ENCODE measurements at regions not wholly inside any gene's neighbourhood (a gene's known extent, or its start where the extent isn't known, plus 50 kb on each side); places are given as distances from the start of the nearest gene placed in this dataset.

DNA sequence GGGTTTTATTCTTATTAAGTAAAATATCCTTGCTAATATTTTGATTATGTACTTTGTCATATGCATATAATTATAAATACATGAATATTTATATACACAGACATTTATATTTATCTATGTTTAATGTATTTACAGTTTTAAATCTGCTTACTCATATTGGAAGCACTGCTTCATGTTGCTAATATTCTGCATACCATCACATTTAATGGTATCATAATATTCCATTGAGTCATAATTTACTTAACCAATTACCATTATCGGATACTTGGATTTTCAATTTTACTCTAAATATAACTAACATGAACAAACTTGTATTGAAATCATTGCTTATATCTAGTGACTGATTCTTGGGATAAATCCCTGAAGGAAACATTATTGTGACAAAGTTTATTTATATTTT is 155.2 kb downstream of the MBL2 start:
- TF ChIP-seq GATA2 (IDR thresholded peaks at IDR 0.05; ENCODE audit: low read depth, low read length) (no peak), GATA3 (IDR thresholded peaks at IDR 0.05; ENCODE audit: low read depth, low read length) (no peak)
